GM21390 (cell line): ENCODE measurements at regions not wholly inside any gene's neighbourhood (a gene's known extent, or its start where the extent isn't known, plus 50 kb on each side); places are given as distances from the start of the nearest gene placed in this dataset.
"Not testable (repeated sequence)": the region's sequence is repeated elsewhere in the genome, so short reads cannot be mapped to it uniquely, and the experiment has no call there.

Experiments
- ATAC-seq: cut with Tn5 transposase; IDR thresholded peaks from one replicate; pipeline ENCODE4 v1.9.1; 2021; ENCODE audit not compliant: unreplicated experiment

- ATAC-seq: not testable (repeated sequence)
These were observed 55.3 kb downstream of the BBS10 start for GRCh38 chr12:76292891-76293290.

- not testable (repeated sequence) for ATAC-seq
These were observed 55.9 kb downstream of the BBS10 start for GRCh38 chr12:76292305-76292704.

GRCh38 chr12:76290963-76291859 is 57.0 kb downstream of the BBS10 start:
- ATAC-seq: no peak

- ATAC-seq: no peak
These were observed 60.0 kb downstream of the BBS10 start for GRCh38 chr12:76288218-76288617.

- no peak for ATAC-seq
These were observed 63.1 kb downstream of the BBS10 start for GRCh38 chr12:76284816-76285750.

- ATAC-seq: no peak
These were observed 65.5 kb downstream of the BBS10 start for GRCh38 chr12:76282744-76283143.

GRCh38 chr12:76277480-76277879 is 70.7 kb downstream of the BBS10 start:
- ATAC-seq: no peak

- no peak for ATAC-seq
These were observed 71.6 kb downstream of the BBS10 start for GRCh38 chr12:76276499-76277151.

- ATAC-seq: no peak
These were observed 72.6 kb downstream of the BBS10 start for GRCh38 chr12:76275511-76276093.

- ATAC-seq: no peak
These were observed 73.7 kb downstream of the BBS10 start for GRCh38 chr12:76274420-76275083.

- ATAC-seq: no peak
These were observed 75.9 kb downstream of the BBS10 start for GRCh38 chr12:76272287-76272686.

- ATAC-seq: no peak
These were observed 77.4 kb downstream of the BBS10 start for GRCh38 chr12:76270657-76271358.

- ATAC-seq: no peak
These were observed 79.9 kb downstream of the BBS10 start for GRCh38 chr12:76268267-76268666.

- ATAC-seq: no peak
These were observed 81.4 kb downstream of the BBS10 start for GRCh38 chr12:76266797-76267196.

- no peak for ATAC-seq
These were observed 82.6 kb downstream of the BBS10 start for GRCh38 chr12:76265424-76266180.

GRCh38 chr12:76264611-76265012 is 83.6 kb downstream of the BBS10 start:
- ATAC-seq: no peak

GRCh38 chr12:76263696-76264095 is 84.5 kb downstream of the BBS10 start:
- no peak for ATAC-seq

- ATAC-seq: no peak
These were observed 87.8 kb downstream of the BBS10 start for GRCh38 chr12:76260390-76260748.
